HG03378 (cell line): ENCODE measurements at regions not wholly inside any gene's neighbourhood (a gene's known extent, or its start where the extent isn't known, plus 50 kb on each side); places are given as distances from the start of the nearest gene placed in this dataset.
"Not testable (repeated sequence)": the region's sequence is repeated elsewhere in the genome, so short reads cannot be mapped to it uniquely, and the experiment has no call there.

Source experiments
- ATAC-seq: cut with Tn5 transposase; IDR thresholded peaks from one replicate; pipeline ENCODE4 v1.9.1; 2021; ENCODE audit warnings: mild to moderate bottlenecking, moderate library complexity; ENCODE audit not compliant: unreplicated experiment

DNA sequence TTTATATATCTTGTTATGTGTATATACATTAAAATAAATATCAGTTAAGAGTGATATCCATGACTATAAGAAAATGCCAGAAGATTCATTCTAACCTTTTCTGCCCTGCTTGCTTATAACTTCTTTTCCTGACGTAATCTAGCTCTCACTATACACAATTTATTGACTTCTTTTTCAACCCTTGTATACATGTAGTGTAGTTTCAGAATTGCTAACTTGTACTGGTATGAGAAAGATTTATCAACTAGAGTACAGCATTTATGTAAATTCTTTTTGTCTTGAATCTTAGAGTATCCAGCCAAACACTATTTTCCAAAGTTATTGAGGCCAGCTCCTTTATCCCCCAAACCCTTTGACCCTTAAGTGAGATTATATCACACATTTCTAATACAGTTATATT, 798.0 kb upstream of the RAB6C start:
- ATAC-seq: no peak

DNA sequence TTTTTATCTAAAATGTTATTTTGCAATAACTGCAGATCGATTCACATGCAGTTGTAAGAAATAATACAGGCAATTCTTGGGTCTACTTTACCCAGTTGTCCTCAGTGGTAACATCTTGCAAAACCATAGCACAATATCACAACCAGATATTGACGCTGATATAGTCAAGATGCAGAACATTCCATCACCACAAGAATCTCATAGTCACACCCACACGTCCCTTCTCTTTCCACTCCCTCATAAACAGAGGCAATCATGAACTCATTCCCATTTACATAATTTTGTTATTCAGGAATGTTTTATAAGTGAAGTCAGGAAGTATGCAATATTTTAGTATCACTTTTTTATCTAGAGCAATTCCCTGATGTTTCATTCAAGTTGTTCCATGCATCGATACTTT, 797.5 kb upstream of the RAB6C start:
- no peak for ATAC-seq

DNA sequence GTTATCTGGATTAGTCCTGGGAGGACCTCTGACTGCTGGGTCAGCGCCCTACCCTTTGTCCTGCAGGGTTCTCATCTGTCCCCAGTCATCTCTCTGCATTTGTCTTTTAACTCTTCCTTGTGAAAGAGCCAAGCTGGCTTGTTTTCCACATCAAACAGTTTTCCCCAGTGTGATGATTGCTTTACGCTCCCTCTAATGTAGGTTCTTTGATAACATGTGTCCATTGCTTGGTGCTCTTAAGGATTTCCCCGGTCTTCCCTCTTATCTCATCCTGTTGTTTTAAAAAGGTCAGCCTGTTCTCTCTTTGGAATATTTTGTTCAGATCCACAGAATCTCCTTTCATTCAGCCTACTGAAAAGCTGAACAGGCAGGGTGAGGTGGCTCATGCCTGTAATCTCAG, 792.1 kb upstream of the RAB6C start:
- ATAC-seq: no peak

DNA sequence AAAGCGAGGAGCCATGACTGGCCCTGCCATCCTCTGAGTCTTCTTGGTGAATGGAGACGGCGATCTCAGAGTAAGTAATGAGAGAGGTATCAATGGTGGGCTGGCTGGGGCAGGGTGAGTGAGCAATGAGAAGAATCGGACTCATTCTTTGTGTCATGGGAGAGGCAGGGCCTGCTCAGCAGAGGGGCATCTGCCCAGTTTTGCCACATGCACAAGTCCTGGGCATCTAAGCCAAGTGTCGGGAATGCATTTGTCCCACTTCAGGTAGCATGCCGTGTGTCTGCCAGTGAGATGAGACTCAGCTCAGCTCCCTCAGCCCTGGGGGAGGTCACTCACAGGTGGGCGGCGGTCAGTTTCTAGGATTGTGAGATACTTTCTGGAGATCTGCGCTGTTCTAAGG, 791.0 kb upstream of the RAB6C start:
- ATAC-seq: no peak

DNA sequence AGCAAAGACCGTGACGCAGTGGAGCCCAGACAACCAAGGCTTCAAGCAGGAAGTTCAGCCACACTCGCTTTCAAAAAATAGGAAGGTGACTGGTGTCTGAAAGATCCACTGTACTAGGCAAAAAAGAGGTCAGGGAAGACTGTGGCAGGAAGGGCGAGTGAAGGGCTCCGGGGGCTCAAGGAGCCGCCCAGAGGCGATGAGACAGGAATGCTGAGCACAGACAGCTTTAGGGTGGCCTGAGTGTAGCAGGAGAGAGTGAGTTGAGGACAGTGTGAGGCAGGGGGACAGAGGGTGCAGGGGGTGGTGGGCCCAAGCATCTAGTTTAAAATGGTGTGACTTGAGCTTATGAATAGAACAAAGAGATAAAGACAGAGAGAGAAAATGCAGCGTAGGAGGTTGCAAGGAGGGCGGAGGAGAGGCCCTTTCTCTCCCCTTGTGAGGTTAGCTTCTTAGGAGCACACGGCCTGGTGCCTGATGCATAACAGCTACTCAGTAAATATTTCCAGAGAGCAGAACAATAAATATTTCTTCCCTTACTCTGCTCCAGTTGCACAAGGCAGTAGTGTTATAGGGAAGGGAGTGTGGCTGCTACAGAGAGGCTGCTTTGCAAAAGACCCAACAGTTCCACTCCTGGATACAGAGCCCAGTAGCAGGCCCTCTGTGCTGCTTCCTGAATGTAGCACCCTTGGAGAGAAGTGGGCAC, 789.7 kb upstream of the RAB6C start:
- ATAC-seq: no peak

DNA sequence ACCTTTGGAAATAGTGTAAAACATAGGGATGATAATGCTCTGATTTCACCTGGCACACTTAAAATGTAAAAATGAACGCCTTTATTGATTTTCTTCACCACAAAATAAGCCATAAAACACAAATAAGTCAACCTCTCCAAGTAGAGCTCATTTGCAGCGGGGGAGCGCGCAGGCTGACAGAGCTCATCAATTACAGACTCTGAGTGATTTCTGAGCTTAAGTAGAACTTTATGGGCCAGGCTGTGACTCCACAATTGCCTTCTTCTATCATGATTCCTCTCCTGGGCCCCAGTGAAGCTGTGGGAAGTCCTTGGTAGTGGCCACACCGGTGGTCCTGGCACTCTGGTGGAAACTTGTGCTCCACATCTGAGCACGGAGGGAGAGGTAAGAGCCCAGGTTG, 789.0 kb upstream of the RAB6C start:
- no peak for ATAC-seq

DNA sequence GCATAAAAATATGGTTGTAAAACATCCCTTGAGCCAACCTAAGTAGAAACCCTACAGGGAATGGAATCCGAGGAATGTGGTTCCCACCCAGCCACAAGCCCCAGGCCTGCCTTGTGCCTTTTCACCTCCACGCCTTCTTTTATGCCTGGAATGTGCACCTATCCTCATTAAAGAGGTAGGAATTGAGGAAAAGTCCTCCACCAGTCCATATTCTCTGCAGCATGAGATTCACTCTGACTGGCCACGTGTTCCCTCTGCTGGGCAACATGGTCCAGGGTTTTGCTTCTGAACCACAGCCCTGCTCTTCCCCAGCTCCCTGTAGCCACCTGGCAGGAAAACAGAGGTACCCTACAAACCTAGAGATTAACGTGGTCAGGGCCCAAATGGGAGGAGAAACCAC, 787.9 kb upstream of the RAB6C start:
- ATAC-seq: no peak

DNA sequence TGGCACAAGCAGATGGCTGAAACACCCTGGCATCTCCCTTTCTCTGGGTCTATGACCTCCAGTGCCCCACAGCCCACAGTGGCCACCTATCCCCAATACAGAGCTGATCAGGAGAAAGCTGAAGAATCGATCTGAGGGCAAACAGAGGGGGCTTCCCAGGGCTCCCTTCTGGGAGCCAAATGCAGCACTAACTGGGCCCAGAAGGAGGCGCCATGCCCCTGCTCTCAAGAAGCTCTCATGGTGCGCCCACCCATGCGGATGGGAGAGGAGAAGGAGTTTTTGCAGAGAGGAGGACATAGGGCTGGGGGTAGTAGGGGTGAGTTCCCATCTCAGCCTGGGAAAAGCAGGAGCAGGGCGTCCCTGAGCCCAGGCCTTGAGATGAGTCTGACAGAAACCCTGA, 787.3 kb upstream of the RAB6C start:
- ATAC-seq: no peak

DNA sequence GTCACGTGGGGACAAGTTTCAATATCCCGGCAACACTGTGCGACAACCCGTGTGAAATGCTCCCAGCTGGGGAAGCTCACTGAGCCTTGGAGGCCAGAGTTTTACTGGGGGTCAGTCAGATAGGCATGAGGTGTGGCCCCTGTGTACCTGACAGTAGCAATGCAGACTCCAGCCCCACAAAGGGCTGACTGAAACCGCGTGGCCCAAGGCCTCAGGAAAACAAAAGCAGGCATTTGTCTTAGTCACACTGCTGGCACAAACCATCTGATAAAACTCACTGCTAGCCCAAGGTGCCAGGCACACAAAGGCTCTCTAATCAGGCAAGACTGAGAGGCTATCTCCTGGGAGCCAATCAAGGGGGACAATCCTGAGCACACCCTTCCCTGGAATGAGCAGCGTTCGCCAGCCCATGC, 786.6 kb upstream of the RAB6C start:
- ATAC-seq: no peak

DNA sequence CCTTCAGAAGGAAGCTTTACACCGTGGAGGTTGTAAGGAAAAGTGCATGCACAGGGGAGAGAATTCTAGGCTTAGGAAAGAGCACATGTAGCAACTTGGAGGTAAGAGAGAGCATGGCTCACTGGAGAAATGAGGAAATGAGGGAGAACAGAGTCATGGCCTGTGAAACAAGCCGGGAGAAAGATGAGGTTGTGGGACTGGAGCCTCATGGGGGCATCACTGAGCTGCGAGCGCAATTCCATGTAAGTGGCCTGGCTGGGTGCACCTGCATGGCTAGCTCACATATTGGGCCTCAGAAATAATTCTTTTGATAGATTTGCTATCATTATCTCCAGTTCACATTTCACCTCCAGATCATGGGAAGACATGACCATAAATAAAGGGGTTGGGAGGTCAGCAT, 785.5 kb upstream of the RAB6C start:
- ATAC-seq: no peak

DNA sequence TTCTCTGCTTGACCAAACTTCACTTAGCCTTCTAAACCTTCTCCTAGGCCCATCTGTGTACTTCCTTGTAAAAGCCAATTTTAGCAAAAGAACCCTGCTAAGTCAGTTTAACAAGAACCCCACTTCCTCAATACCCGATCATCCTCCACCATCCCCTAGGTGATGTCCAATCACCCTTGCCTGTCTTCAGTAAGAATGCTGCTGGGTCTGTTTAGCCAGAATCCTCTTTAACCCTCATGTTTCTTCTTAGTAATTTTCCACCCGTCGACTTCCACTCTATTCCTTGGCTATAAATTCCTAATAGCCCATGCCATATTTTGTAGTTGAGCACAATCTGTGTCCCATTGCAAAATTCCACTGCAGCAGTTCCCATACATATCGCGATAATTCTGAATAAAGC, 780.0 kb upstream of the RAB6C start:
- no peak for ATAC-seq

DNA sequence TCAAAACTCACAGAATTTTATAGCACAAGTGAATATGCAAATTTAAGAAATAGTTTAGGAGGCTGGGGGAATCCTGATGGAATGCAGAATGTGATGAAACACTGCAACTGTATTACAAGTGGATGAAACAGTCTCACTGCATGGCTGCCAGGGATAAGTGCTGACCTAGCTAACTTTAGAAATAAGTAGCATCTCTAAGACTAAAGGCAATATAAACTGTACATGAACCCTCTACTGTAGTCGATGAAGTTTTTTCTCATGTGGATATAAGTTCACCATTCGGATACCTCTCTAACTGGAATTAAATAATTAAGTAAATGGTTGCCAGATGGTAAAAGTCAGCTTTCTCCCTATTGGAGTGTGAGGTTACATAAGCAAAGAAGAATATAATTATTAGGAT, 777.8 kb upstream of the RAB6C start:
- no peak for ATAC-seq

DNA sequence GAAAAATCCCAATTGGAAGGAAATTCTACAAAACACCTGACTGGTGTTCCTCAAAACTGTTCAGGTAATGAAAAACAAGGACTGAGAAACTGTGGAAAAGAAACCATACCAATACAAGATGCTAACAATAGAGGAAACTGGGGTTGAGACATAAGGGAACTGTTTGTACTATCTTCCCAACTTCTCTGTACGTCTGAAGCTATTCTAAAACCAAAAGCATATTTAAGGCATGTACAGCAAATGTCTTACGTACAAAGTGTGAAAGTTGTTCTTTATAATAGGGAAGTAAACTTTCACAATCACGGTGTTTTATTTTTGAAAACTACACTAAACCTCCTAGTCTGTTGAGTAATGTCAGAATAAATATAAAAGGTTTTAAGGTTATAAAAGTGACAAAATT, 776.1 kb upstream of the RAB6C start:
- no peak for ATAC-seq

DNA sequence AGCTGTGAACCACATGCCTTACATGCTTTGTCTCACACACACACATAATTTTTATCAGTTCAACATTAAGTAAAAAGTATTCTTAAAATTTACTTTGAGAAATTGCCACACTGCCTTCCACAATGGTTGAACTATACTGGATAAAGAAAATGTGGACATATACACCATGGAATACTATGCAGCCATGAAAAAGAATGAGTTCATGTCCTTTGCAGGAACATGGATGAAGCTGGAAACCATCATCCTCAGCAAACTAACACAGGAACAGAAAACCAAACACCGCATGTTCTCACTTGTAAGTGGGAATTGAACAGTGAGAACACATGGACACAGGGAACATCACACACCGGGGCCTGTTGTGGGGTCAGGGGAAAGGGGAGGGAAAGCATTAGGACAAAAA, 774.9 kb upstream of the RAB6C start:
- not testable (repeated sequence) for ATAC-seq

DNA sequence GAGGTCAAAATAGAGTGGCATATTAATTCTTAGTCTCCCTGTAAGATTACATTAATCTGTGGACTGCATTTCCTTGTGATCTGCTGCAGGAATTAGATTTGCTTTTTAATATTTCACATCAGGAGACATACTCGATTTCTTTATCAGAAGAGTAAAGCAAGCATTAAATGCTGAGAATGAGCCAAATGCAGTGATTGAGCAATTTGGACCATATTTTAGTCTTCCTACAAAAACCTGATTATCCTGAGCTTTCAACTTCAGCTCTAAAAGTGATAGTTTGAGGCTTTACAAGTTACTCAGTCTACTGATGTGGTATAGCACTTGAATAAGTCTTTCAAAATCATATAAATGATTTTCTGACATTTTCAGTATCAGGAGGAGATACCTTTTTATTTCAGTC, 774.3 kb upstream of the RAB6C start:
- no peak for ATAC-seq

DNA sequence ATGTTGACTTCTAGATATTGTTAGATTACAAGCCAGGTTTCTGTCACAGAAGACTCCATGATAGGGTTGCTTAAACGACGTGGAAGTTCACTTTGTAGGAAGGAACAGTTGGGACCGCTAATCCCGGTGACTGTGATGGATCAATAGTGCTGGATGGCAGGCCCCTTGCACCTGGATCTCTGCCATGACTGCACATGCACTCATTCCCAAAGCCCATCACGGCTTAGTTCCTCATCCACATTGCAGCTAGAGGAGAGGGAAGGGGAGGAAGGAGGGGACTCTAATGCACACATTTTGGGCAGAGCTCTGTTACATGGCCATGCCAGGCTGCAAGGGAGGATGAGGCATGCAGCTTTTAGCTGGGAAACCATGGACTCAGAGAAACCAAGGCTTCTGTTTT, 773.7 kb upstream of the RAB6C start:
- ATAC-seq: no peak

DNA sequence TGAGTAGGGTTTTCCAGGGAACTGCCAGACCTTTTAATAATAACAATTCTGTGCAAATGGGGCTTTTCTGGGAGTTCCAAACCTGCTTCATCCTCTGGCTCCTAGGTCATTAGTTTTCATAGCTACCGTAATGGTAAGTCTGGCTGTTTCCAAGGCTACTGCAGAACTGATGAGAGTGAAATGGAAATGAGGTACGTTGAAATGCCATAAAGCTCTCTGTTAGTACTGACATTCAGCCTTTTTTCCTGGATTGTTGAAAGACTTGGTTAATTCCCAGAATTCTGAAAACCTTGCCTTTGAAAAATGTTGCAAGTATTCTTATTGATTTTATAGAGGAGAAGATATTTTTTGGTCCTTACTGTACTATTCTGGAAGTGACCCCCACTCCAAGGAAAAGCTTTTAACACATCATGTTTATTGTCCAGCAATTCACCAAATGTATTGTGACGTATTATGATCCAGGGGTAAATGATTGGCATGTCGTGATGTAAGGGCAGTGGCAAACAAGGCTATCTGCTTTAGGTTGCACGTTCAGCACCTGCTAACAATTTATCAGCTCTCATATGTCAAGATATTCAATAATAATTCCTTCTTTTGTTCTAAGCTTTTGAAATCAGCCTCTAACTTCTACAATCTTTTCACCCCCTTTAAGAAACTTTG, 767.0 kb upstream of the RAB6C start:
- no peak for ATAC-seq

DNA sequence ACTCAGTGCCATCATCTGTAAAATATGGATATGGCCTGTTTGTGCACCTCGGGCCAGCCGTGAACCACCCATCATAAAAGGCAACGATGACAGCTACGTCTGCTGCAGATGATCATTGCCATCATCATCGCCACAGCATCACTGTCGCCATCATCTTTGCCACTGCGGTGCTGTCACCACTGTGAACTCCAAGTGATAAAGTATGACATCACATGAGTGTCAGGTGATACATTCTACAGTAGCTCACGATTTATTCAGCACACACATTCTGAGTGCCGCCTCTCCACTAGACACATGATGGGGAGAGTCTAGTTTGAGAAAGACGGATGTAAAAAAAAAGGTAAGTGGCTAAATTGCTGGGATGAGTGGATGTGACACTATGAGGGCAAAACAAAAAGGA, 755.4 kb upstream of the RAB6C start:
- no peak for ATAC-seq

DNA sequence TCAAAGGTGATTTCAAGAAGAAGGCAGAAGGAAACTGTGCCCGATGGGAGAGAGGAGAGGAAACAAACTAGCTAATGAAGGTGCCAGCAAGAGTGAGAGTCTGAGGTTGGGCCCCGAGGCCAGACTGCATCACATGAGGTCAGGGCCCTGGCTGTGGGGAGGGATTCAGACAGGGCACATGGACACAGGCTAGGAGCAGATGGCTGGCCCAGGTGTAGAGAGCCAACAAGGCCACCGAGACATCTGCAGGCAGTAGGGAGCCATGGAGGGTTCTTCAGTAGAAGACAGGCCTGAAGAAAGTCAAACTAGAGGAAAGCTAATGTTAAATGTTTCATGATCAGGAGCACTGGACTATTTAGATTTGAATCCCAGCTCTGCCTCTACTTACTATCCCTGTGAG, 755.0 kb upstream of the RAB6C start:
- no peak for ATAC-seq

DNA sequence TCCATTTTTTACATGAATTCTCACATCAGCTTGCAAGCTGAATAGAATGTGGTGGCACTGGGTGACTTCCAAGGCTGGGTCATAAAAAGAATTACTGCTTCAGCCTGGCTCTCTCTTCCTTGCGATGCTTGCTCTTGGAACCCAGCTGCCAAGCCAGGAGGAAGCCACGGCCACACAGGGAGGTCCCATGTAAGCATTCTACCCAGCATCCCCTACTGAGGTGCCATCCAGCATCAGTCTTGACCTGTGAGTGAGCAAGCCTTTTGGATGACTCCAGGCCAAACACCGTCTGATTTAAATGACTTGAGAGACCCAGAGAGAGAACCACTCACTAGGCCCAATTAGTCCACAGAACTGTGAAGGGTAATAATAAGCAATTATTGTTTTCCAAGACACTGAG, 750.3 kb upstream of the RAB6C start:
- no peak for ATAC-seq

DNA sequence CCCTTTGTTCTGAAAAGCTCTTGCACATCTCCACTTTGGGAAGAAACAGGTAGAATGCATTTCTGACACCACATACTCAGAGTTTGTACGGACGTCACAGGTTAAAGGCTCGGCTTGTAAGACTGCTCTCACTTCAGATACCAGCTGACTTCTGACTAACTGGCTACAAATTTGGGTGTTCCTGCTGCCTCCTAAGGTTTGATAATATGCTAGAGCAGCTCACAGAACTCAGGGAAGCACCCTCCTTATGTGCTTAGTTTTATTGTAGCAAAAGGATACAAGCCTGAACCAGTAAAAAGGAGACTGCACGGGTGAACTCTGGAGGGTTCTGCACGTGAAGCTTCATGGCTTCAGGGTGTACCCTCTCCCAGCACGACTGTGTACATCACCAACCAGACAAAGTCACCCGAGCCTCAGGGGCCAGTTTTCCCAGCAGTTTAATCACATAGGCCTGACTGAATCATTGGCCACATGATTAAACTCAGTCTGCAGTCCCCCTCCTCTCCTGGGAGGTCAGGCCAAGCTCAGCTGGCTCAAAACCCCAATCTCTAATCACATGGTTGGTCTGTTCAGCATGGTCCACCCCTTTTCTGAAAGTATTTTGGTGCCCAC, 749.5 kb upstream of the RAB6C start:
- no peak for ATAC-seq

DNA sequence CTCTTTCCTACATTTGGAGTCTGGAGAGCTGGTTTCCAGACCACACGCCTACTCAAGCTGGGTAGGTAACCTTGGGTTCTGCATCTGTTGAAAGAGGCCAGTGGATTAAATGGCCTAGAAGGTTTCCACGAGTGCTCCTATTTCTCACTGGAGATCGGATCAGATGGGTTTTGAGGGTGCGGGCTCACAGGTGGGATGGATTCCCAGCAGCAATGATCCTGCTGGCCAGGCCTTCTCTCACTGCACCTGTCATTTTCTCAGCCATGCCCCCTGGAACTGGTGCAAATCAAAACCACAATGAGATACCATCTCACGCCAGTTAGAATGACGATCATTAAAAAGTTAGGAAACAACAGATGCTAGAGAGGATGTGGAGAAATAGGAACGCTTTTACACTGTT, 747.5 kb upstream of the RAB6C start:
- no peak for ATAC-seq

DNA sequence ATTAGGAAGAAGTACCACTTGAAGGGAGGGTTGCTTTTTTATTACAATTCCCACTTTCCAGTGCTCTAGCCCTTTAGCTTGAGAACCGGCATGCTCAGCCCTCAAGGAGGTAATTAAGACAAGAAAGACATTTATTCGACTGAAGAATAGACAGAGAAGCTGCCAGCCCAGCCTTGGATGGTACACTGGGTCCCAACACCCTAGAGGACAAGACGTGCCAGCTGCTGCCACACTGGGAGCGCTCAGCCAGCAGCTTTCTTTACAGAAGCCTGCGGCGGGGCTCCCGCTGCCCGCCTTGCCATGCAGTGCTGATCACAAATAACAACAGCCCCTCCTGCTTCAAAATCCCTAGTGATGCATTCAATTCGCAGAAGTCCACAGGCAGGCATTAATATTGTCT, 746.3 kb upstream of the RAB6C start:
- no peak for ATAC-seq
